Middle frontal gyrus (tissue), 1 donor: ENCODE measurements at regions not wholly inside any gene's neighbourhood (a gene's known extent, or its start where the extent isn't known, plus 50 kb on each side); places are given as distances from the start of the nearest gene placed in this dataset.
"Not testable (repeated sequence)": the region's sequence is repeated elsewhere in the genome, so short reads cannot be mapped to it uniquely, and the experiment has no call there.

Experiments used
- DNase-seq: peaks from one replicate; pipeline ENCODE4 v3.0.0-alpha.2; 2015; ENCODE audit warnings: low spot score; ENCODE audit errors: extremely low spot score

- no peak for DNase-seq
Observed at GRCh38 chr12:114616081-114616480, 67.9 kb downstream of the TBX3 start.

- no peak for DNase-seq
Observed at GRCh38 chr12:114614040-114614439, 69.9 kb downstream of the TBX3 start.

- DNase-seq = no peak
Observed at GRCh38 chr12:114612062-114612461, 71.9 kb downstream of the TBX3 start.

- DNase-seq = no peak
Observed at GRCh38 chr12:114611145-114612018, 72.6 kb downstream of the TBX3 start.

GRCh38 chr12:114608509-114608908, 75.5 kb downstream of the TBX3 start:
- no peak for DNase-seq

GRCh38 chr12:114605918-114606317, 78.1 kb downstream of the TBX3 start:
- no peak for DNase-seq

- no peak for DNase-seq
Observed at GRCh38 chr12:114604606-114605005, 79.4 kb downstream of the TBX3 start.

GRCh38 chr12:114600584-114600983, 83.4 kb downstream of the TBX3 start:
- not testable (repeated sequence) for DNase-seq

GRCh38 chr12:114598111-114598510, 85.9 kb downstream of the TBX3 start:
- no peak for DNase-seq

GRCh38 chr12:114592946-114593345, 91.0 kb downstream of the TBX3 start:
- DNase-seq = no peak

- DNase-seq = no peak
Observed at GRCh38 chr12:114588061-114588460, 95.9 kb downstream of the TBX3 start.

- no peak for DNase-seq
Observed at GRCh38 chr12:114580306-114580705, 103.7 kb downstream of the TBX3 start.

GRCh38 chr12:114579389-114579788, 104.6 kb downstream of the TBX3 start:
- DNase-seq = no peak

- no peak for DNase-seq
Observed at GRCh38 chr12:114562654-114563053, 121.3 kb downstream of the TBX3 start.

- no peak for DNase-seq
Observed at GRCh38 chr12:114555451-114555850, 128.5 kb downstream of the TBX3 start.

GRCh38 chr12:114547636-114548035, 136.3 kb downstream of the TBX3 start:
- no peak for DNase-seq

- DNase-seq = no peak
Observed at GRCh38 chr12:114530417-114530816, 124.5 kb upstream of the TBX5 start.

- DNase-seq = no peak
Observed at GRCh38 chr12:114529966-114530365, 124.0 kb upstream of the TBX5 start.

GRCh38 chr12:114528766-114529165, 122.8 kb upstream of the TBX5 start:
- no peak for DNase-seq

GRCh38 chr12:114521160-114521559, 115.2 kb upstream of the TBX5 start:
- not testable (repeated sequence) for DNase-seq

- no peak for DNase-seq
Observed at GRCh38 chr12:114512351-114512750, 106.4 kb upstream of the TBX5 start.

- DNase-seq = peak; percentile 60
Observed at GRCh38 chr12:114508529-114509129, 102.7 kb upstream of the TBX5 start.

GRCh38 chr12:114506651-114507050, 100.7 kb upstream of the TBX5 start:
- DNase-seq = no peak
